AG04450 (cell line): ENCODE measurements at regions not wholly inside any gene's neighbourhood (a gene's known extent, or its start where the extent isn't known, plus 50 kb on each side); places are given as distances from the start of the nearest gene placed in this dataset.

ENCODE experiments used
- CTCF ChIA-PET: fragments of 300-600, 350-600 bp; formaldehyde crosslinking; extraction: SDS; loops from one replicate; lab custom pipeline; 2022; ENCODE audit warnings: antibody characterized with exemption, inconsistent platforms; lab: Charles Lee
- POLR2A ChIA-PET: fragments of 350-600 bp; formaldehyde crosslinking; extraction: SDS; loops from one replicate; lab custom pipeline; 2021; ENCODE audit warnings: antibody characterized with exemption, inconsistent platforms; lab: Yijun Ruan, JAX
- DNase-seq: peaks from one replicate; pipeline ENCODE4 v3.0.0-alpha.2; 2011; ENCODE audit warnings: low read depth, low spot score
- H3K27ac ChIP-seq: one replicate; pipeline ENCODE4 v1.5.1; 2012; ENCODE audit warnings: low read depth, low read length, control low read depth
- H3K27me3 ChIP-seq: one replicate; pipeline ENCODE4 v1.6.0; 2012; ENCODE audit warnings: low read length; ENCODE audit not compliant: control insufficient read depth, insufficient read depth
- H3K4me3 ChIP-seq: 2 replicates; pipeline ENCODE4 v1.5.1; 2011; ENCODE audit warnings: mild to moderate bottlenecking, low read depth, low read length, control low read depth
- H3K9me3 ChIP-seq: 2 replicates; pipeline ENCODE4 v1.5.1; 2012; ENCODE audit warnings: low read length; ENCODE audit not compliant: control insufficient read depth, insufficient read depth
- TF ChIP-seq, protein P1 (sequence below): IDR thresholded peaks from 2 replicates; pipeline ENCODE4 v1.5.1; 2011; ENCODE audit warnings: low read depth, low read length, control low read depth, inconsistent platforms

DNA sequence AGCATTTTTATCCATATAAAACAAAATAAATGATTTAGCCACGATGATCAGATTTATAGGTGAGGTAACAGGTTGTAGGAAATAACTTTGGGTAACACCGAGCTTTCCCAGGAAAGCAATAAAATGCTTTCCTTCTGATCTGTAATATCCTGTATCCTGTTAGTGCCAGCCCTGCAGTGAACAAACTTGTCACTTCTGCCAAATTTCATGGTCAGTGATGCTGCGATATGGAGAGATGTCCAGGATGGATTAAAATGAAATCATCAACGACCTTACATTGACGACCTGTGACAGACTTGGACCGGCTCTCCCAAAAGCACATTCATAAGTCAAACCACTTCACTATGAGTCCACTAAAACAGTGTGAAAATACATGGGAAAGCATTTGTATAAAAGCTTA, 608.0 kb upstream of the NRP1 start:
- H3K9me3 ChIP-seq: no peaks in the 10 kb centered on the region
- H3K27ac ChIP-seq: no peak overlapping the region
- no peak for DNase-seq
- no peak overlapping the region for H3K4me3 ChIP-seq
- TF ChIP-seq, protein P1, sequence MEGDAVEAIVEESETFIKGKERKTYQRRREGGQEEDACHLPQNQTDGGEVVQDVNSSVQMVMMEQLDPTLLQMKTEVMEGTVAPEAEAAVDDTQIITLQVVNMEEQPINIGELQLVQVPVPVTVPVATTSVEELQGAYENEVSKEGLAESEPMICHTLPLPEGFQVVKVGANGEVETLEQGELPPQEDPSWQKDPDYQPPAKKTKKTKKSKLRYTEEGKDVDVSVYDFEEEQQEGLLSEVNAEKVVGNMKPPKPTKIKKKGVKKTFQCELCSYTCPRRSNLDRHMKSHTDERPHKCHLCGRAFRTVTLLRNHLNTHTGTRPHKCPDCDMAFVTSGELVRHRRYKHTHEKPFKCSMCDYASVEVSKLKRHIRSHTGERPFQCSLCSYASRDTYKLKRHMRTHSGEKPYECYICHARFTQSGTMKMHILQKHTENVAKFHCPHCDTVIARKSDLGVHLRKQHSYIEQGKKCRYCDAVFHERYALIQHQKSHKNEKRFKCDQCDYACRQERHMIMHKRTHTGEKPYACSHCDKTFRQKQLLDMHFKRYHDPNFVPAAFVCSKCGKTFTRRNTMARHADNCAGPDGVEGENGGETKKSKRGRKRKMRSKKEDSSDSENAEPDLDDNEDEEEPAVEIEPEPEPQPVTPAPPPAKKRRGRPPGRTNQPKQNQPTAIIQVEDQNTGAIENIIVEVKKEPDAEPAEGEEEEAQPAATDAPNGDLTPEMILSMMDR: no peak
- CTCF ChIA-PET: no interaction called here
- no peaks in the 10 kb centered on the region for H3K27me3 ChIP-seq
- POLR2A ChIA-PET: no interaction called here

DNA sequence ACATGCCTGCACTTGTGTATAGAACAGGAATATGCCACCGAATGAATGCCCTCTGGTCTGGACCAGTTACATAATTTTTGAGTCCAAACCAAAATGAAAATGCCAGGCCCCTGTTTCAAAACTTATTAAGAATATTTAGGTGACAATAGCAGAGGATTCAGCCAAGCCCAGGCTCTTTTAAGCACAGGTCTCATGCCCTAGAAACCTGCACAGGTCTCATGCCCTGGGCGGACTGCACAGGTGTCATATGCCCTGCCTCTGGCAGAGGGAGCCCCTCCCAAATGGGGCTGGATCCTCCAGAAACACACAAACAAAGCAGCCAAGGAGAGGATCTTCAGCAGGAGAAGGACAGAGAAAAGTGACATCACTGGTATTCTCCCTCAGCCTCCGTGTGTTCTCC, 605.4 kb upstream of the NRP1 start:
- Histone ChIP-seq H3K27me3 (no peaks in the 10 kb centered on the region), H3K27ac (no peak overlapping the region), H3K9me3 (no peaks in the 10 kb centered on the region), H3K4me3 (no peak overlapping the region)
- TF ChIP-seq, protein P1: no peak
- DNase-seq: no peak
- POLR2A ChIA-PET: no interaction called here
- CTCF ChIA-PET: no interaction called here

DNA sequence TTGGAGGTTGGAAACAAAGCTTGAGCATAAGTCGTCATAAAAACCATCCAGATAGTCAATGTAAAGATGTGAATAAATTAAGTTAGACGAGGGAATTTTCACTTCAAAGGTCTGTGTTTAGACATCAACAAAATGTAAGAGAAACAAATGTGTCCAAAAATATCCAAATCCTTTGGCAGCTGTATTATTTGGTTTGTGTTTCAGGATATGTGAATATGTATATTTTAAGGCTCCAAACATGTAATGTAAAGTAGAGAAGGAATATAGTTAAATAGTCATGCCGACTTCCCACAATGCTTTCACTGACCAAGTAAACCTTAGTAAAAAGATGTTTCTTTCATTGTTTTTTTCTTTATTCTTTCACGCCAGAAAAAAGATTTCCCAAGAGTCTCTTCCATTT, 604.9 kb upstream of the NRP1 start:
- POLR2A ChIA-PET: no interaction called here
- Histone ChIP-seq H3K4me3 (no peak overlapping the region), H3K27me3 (no peaks in the 10 kb centered on the region), H3K27ac (no peak overlapping the region), H3K9me3 (no peaks in the 10 kb centered on the region)
- CTCF ChIA-PET: no interaction called here
- no peak for DNase-seq
- TF ChIP-seq, protein P1: no peak

DNA sequence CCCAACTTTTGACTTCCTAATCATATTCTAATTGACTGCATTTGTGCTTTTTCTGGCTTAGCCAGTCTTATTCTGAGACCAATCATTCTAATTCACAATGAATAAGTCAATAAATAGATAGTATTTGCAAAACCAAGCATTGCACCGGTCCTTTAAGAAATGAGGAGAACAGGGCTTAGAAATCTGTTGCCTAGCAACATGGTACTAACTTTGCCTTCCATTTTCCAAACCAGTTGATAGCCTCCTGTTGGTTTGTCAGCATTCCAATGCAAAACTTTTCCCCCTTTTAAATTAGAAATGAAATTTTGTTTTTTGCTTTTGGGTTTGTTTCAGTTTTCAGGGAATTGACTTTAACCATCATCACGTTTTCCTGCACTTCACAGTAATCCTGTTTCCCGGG, 603.5 kb upstream of the NRP1 start:
- no peaks in the 10 kb centered on the region for H3K27me3 ChIP-seq
- H3K27ac ChIP-seq: no peak overlapping the region
- TF ChIP-seq, protein P1: no peak
- DNase-seq: no peak
- POLR2A ChIA-PET: no interaction called here
- H3K9me3 ChIP-seq: no peaks in the 10 kb centered on the region
- CTCF ChIA-PET: no interaction called here
- H3K4me3 ChIP-seq: no peak overlapping the region

DNA sequence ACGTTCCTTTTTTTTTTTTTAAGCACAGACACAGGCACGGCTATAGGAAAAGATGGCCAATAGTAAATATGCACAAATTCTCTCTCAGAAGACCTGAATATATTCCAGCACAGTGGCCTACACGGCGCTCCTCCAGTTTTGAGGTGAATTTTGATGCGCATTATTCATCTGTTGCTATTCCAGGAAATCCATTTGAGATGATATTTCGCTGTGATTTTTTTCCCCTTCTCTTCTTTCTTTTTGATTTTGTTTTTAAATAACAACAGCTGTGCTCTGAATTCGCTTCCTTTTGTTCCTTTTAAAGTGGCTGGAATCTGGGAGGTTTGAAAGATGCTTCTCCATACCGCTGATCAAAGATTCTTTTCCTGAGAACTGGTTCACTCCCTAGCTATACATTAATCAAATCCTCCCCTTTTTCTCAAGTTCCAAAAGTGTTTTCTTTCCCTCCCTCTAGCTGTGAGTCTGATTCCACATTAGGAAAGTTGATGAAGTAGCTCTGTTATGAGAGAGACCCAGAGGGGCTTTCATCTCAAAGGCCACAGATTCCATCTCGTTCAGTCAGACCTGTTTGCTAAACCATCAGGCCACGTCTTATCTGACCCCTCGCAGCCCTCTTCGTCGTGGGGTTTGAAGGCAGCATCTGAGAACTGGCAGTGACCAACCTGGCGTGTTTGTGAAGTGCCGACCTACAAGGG, 602.7 kb upstream of the NRP1 start:
- ChIA-PET POLR2A (no interaction called here), CTCF (no interaction called here)
- Histone ChIP-seq H3K27me3 (no peaks in the 10 kb centered on the region), H3K27ac (no peak overlapping the region), H3K9me3 (no peaks in the 10 kb centered on the region), H3K4me3 (no peak overlapping the region)
- DNase-seq: no peak
- TF ChIP-seq, protein P1: no peak
